ENCODE measurements at regions not wholly inside any gene's neighbourhood (a gene's known extent, or its start where the extent isn't known, plus 50 kb on each side); places are given as distances from the start of the nearest gene placed in this dataset.

DNA sequence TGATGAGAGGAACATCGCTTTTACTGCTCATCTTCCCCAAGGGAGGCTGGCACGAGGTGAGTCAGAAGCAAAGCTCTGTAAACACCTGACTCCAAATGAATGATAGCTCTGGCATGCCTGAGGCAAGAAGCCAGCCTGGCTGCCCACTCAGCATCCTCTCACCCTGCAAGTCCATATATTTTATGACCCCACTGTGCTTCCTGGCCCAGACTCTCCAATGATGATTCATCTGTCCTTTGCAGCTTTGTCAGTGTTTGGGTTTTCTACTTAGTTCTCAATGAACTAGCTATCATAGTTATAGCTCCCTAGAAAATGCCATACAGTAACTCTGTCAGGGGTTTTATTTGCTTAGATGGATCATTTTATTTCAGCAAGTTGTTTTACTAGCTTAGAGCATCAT is 52.1 kb upstream of the FSTL4 start:
- peak; percentile 90 for FAIRE-seq

DNA sequence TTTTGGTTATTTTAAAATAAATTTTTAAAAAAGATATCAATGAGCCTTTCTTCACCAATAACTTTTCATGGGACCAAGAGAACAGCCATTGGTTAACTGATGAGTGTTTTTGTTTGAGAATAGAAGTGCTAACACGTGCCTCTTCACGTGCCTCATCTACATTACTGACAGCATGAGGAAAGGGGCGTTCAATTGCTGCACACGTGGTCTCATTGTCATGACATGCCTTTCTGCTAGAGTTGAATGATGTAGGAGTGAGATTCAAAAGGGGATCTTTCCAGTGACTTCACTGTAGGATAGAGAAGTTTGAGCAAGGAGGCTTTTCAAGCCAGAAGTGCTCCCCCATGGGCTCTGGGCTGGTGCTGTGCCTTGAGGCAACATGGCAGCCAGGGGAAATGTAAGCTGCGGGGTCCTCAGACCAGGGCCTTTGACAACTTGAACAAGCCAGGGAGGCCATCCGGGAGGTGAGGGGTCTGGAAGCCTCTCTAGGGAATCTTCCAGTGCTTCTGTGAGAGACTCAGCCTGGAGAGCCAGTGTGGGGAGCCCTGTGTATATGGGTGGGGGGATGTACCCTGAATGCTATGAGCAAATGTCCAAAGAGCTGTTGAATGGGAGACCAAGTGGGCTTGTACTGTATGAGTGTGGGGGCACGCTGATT is 51.2 kb upstream of the FSTL4 start:
- FAIRE-seq (peak; percentile 57), DNase-seq (ENCODE audit: low read depth, low spot score) (no peak)
- Histone ChIP-seq H3K9me3 (ENCODE audit: control insufficient read depth, low read depth, low read length) (no peaks in the 10 kb centered on the region), H3K27ac (ENCODE audit: control insufficient read depth, insufficient read depth, low read length) (no peak overlapping the region), H3K79me2 (ENCODE audit: control insufficient read depth, insufficient read depth, low read length) (no peaks in the 10 kb centered on the region), H3K9ac (ENCODE audit: control insufficient read depth, extremely low read depth, insufficient read depth, low read length) (no peak overlapping the region), H3K36me3 (ENCODE audit: control insufficient read depth in 2 of 2, extremely low read depth in 1 of 2, insufficient read depth in 2 of 2, low read length in 2 of 2) (no peaks in the 10 kb centered on the region), H3K9me1 (ENCODE audit: control insufficient read depth, extremely low read depth, insufficient read depth, low read length) (no peaks in the 10 kb centered on the region), H3K27me3 (ENCODE audit: control insufficient read depth, extremely low read depth, insufficient read depth, low read length) (peaks cover 3% of the 10 kb centered on the region), H2AFZ (ENCODE audit: control insufficient read depth, low read length) (no peak overlapping the region), H3K4me3 (ENCODE audit: control insufficient read depth in 2 of 3, extremely low read depth in 1 of 3, insufficient read depth in 2 of 3, low read depth in 1 of 3, low read length in 3 of 3) (no peak overlapping the region), H3K4me2 (ENCODE audit: control insufficient read depth, extremely low read depth, insufficient read depth, low read depth, low read length) (no peak overlapping the region), H3K4me1 (ENCODE audit: control insufficient read depth, extremely low read depth, insufficient read depth, low read length) (peaks cover 22% of the 10 kb centered on the region), H4K20me1 (ENCODE audit: control insufficient read depth, extremely low read depth, insufficient read depth, low read length) (no peaks in the 10 kb centered on the region)
- TF ChIP-seq, protein P1, sequence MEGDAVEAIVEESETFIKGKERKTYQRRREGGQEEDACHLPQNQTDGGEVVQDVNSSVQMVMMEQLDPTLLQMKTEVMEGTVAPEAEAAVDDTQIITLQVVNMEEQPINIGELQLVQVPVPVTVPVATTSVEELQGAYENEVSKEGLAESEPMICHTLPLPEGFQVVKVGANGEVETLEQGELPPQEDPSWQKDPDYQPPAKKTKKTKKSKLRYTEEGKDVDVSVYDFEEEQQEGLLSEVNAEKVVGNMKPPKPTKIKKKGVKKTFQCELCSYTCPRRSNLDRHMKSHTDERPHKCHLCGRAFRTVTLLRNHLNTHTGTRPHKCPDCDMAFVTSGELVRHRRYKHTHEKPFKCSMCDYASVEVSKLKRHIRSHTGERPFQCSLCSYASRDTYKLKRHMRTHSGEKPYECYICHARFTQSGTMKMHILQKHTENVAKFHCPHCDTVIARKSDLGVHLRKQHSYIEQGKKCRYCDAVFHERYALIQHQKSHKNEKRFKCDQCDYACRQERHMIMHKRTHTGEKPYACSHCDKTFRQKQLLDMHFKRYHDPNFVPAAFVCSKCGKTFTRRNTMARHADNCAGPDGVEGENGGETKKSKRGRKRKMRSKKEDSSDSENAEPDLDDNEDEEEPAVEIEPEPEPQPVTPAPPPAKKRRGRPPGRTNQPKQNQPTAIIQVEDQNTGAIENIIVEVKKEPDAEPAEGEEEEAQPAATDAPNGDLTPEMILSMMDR (optimal IDR thresholded peaks at IDR 0.05 in 1 of 3, IDR thresholded peaks at IDR 0.05 in 1 of 3, conservative IDR thresholded peaks at IDR 0.05 in 1 of 3; ENCODE audit: extremely low read depth in 1 of 3, insufficient read depth in 2 of 3, low read length in 3 of 3) = no peak
- no peak for TF ChIP-seq EZH2 (IDR thresholded peaks at IDR 0.05; ENCODE audit: low read length)
- dilution Hi-C loops (cut with MboI; ENCODE audit: extremely low pct_ligation_motif_present, low sequenced_read_pairs) = no loop called here

More for the DNA sequence above, 52.1 kb upstream of the FSTL4 start:
- no peaks in the 10 kb centered on the region for H3K9me1 ChIP-seq (ENCODE audit: control insufficient read depth, extremely low read depth, insufficient read depth, low read length)
- H3K4me3 ChIP-seq (ENCODE audit: control insufficient read depth in 2 of 3, extremely low read depth in 1 of 3, insufficient read depth in 2 of 3, low read depth in 1 of 3, low read length in 3 of 3) = no peak overlapping the region
- peaks cover 3% of the 10 kb centered on the region for H3K27me3 ChIP-seq (ENCODE audit: control insufficient read depth, extremely low read depth, insufficient read depth, low read length)
- H3K27ac ChIP-seq (ENCODE audit: control insufficient read depth, insufficient read depth, low read length) = no peak overlapping the region
- H4K20me1 ChIP-seq (ENCODE audit: control insufficient read depth, extremely low read depth, insufficient read depth, low read length) = no peaks in the 10 kb centered on the region
- DNase-seq (ENCODE audit: low read depth, low spot score) = peak; percentile 56
- H3K4me1 ChIP-seq (ENCODE audit: control insufficient read depth, extremely low read depth, insufficient read depth, low read length) = peaks cover 22% of the 10 kb centered on the region
- no peaks in the 10 kb centered on the region for H3K9me3 ChIP-seq (ENCODE audit: control insufficient read depth, low read depth, low read length)
- H3K79me2 ChIP-seq (ENCODE audit: control insufficient read depth, insufficient read depth, low read length) = no peaks in the 10 kb centered on the region
- no peak overlapping the region for H3K4me2 ChIP-seq (ENCODE audit: control insufficient read depth, extremely low read depth, insufficient read depth, low read depth, low read length)
- H3K36me3 ChIP-seq (ENCODE audit: control insufficient read depth in 2 of 2, extremely low read depth in 1 of 2, insufficient read depth in 2 of 2, low read length in 2 of 2) = no peaks in the 10 kb centered on the region
- TF ChIP-seq, protein P1 (optimal IDR thresholded peaks at IDR 0.05 in 1 of 3, IDR thresholded peaks at IDR 0.05 in 1 of 3, conservative IDR thresholded peaks at IDR 0.05 in 1 of 3; ENCODE audit: extremely low read depth in 1 of 3, insufficient read depth in 2 of 3, low read length in 3 of 3) = no peak
- TF ChIP-seq EZH2 (IDR thresholded peaks at IDR 0.05; ENCODE audit: low read length) = no peak
- H3K9ac ChIP-seq (ENCODE audit: control insufficient read depth, extremely low read depth, insufficient read depth, low read length) = no peak overlapping the region
- dilution Hi-C loops (cut with MboI; ENCODE audit: extremely low pct_ligation_motif_present, low sequenced_read_pairs) = no loop called here
- H2AFZ ChIP-seq (ENCODE audit: control insufficient read depth, low read length) = no peak overlapping the region
